NCI-H2227 (cell line): ENCODE measurements at regions not wholly inside any gene's neighbourhood (a gene's known extent, or its start where the extent isn't known, plus 50 kb on each side); places are given as distances from the start of the nearest gene placed in this dataset.

Experiments
- DNase-seq: peaks from one replicate; lab custom pipeline; 2025; ENCODE audit not compliant: unreplicated experiment; lab: John Stamatoyannopoulos, UW

- DNase-seq, result no peak
Observed at GRCh38 chr17:13405807-13406206, 195.9 kb downstream of the HS3ST3A1 start.

- no peak for DNase-seq
Observed at GRCh38 chr17:13405080-13405479, 196.6 kb downstream of the HS3ST3A1 start.

GRCh38 chr17:13403982-13404946 lies 197.5 kb downstream of the HS3ST3A1 start:
- DNase-seq, result no peak

- DNase-seq, result no peak
Observed at GRCh38 chr17:13400491-13400890, 201.2 kb downstream of the HS3ST3A1 start.

- DNase-seq, result no peak
Observed at GRCh38 chr17:13398853-13399252, 202.9 kb downstream of the HS3ST3A1 start.

- no peak for DNase-seq
Observed at GRCh38 chr17:13398091-13398490, 203.6 kb downstream of the HS3ST3A1 start.

GRCh38 chr17:13395862-13396261 lies 205.9 kb downstream of the HS3ST3A1 start:
- DNase-seq, result no peak

GRCh38 chr17:13395346-13395745 lies 206.4 kb downstream of the HS3ST3A1 start:
- no peak for DNase-seq

GRCh38 chr17:13393841-13394710 lies 207.7 kb downstream of the HS3ST3A1 start:
- DNase-seq, result no peak

GRCh38 chr17:13387952-13388351 lies 213.8 kb downstream of the HS3ST3A1 start:
- no peak for DNase-seq

GRCh38 chr17:13387236-13387635 lies 214.5 kb downstream of the HS3ST3A1 start:
- no peak for DNase-seq

GRCh38 chr17:13385481-13385911 lies 216.2 kb downstream of the HS3ST3A1 start:
- no peak for DNase-seq

GRCh38 chr17:13384626-13385025 lies 217.1 kb downstream of the HS3ST3A1 start:
- DNase-seq, result no peak

GRCh38 chr17:13378361-13378760 lies 223.4 kb downstream of the HS3ST3A1 start:
- DNase-seq, result no peak

- no peak for DNase-seq
Observed at GRCh38 chr17:13374203-13375143, 227.3 kb downstream of the HS3ST3A1 start.

GRCh38 chr17:13372432-13372831 lies 229.3 kb downstream of the HS3ST3A1 start:
- no peak for DNase-seq

GRCh38 chr17:13367154-13367553 lies 234.6 kb downstream of the HS3ST3A1 start:
- DNase-seq, result no peak

- DNase-seq, result no peak
Observed at GRCh38 chr17:13365331-13365730, 236.4 kb downstream of the HS3ST3A1 start.

- DNase-seq, result no peak
Observed at GRCh38 chr17:13363771-13364170, 238.0 kb downstream of the HS3ST3A1 start.

- no peak for DNase-seq
Observed at GRCh38 chr17:13362341-13363122, 239.2 kb downstream of the HS3ST3A1 start.
